ENCODE measurements at regions not wholly inside any gene's neighbourhood (a gene's known extent, or its start where the extent isn't known, plus 50 kb on each side); places are given as distances from the start of the nearest gene placed in this dataset.
A peak's percentile ranks its signal among the peaks of the same experiment; 100 is the strongest.

DNA sequence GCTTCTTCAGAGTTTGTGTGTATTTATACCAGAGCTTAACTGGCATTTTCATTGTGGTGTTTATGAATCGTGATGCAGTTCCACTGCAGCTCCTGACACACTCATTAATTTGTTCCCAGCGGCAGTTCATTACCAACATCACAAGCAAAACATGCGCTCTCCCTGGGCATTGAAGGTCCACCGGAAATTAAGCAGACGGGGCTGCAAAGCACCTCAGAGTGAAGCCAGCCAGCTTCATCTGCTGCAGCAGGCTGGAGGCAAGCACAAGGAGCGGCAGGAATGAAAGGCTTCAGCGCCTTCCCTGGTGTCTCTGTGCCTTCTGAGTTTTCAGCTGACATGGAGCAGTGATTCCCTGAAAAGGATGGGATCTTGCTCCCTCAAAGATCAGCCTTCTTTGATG, 246.0 kb upstream of the SPTLC3 start:
- no peak overlapping the region for H3K4me3 ChIP-seq
- peaks cover 0 to 2% of the 10 kb centered on the region in 2 donors for H3K9me3 ChIP-seq
- intact Hi-C loops (cut with DNase I), result no loop called here
- DNase-seq, result no peak
- TF ChIP-seq, protein P1, sequence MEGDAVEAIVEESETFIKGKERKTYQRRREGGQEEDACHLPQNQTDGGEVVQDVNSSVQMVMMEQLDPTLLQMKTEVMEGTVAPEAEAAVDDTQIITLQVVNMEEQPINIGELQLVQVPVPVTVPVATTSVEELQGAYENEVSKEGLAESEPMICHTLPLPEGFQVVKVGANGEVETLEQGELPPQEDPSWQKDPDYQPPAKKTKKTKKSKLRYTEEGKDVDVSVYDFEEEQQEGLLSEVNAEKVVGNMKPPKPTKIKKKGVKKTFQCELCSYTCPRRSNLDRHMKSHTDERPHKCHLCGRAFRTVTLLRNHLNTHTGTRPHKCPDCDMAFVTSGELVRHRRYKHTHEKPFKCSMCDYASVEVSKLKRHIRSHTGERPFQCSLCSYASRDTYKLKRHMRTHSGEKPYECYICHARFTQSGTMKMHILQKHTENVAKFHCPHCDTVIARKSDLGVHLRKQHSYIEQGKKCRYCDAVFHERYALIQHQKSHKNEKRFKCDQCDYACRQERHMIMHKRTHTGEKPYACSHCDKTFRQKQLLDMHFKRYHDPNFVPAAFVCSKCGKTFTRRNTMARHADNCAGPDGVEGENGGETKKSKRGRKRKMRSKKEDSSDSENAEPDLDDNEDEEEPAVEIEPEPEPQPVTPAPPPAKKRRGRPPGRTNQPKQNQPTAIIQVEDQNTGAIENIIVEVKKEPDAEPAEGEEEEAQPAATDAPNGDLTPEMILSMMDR (IDR thresholded peaks at IDR 0.05), result no peak
- no peaks in the 10 kb centered on the region for H3K27me3 ChIP-seq
- H3K36me3 ChIP-seq, result no peaks in the 10 kb centered on the region
- no peaks in the 10 kb centered on the region for H3K4me1 ChIP-seq
- no peak overlapping the region for H3K27ac ChIP-seq
- no peak for ATAC-seq

DNA sequence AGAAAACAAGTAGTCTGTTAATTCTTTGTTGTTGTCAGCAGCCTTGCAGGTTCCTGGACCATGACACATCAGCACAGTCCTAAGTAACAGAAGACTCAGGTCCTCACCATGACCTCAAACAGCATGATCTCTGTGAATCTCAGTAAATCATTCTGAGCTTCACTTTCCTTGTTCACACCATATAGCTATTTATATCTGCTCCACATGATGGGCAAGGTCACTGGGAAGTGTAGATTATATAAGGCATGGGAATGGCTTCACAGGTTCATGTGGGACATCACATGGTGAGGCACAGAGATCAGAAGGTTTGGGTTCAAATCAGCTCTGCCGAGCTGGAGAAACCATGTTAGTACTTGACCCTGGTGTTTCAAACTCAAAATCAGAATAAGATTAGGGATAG, 245.4 kb upstream of the SPTLC3 start:
- Histone ChIP-seq H3K9me3 (peaks cover 0 to 4% of the 10 kb centered on the region in 2 donors), H3K4me3 (no peak overlapping the region), H3K27me3 (no peaks in the 10 kb centered on the region), H3K36me3 (no peaks in the 10 kb centered on the region), H3K27ac (no peak overlapping the region), H3K4me1 (no peaks in the 10 kb centered on the region)
- intact Hi-C loops (cut with DNase I), result no loop called here
- TF ChIP-seq, protein P1 (IDR thresholded peaks at IDR 0.05), result no peak
- no peak for ATAC-seq
- no peak for DNase-seq

DNA sequence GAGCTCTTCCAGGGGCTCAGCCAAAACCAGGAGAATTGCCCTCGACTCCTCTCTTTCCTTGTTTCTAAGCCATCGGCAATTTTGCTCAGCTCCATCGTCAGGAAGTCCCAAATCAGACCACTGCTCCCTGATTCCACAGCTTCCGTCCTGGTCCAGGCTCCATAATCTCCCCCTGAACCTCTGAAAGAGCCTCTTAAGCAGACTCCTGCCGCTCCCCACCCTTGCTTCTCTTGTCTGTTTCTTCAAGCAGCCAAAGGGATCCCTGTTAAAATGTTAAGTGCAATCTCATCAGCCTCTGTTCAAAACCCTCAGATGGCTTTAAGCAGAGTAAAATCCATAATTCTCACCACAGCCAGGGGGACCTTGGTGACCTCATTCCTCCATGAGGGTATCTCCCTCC, 244.7 kb upstream of the SPTLC3 start:
- ATAC-seq, result no peak
- Histone ChIP-seq H3K27ac (no peak overlapping the region), H3K4me1 (no peaks in the 10 kb centered on the region), H3K4me3 (no peak overlapping the region), H3K9me3 (peaks cover 0 to 4% of the 10 kb centered on the region in 2 donors), H3K27me3 (no peaks in the 10 kb centered on the region), H3K36me3 (no peaks in the 10 kb centered on the region)
- TF ChIP-seq, protein P1 (IDR thresholded peaks at IDR 0.05), result no peak
- intact Hi-C loops (cut with DNase I), result no loop called here
- DNase-seq, result no peak

DNA sequence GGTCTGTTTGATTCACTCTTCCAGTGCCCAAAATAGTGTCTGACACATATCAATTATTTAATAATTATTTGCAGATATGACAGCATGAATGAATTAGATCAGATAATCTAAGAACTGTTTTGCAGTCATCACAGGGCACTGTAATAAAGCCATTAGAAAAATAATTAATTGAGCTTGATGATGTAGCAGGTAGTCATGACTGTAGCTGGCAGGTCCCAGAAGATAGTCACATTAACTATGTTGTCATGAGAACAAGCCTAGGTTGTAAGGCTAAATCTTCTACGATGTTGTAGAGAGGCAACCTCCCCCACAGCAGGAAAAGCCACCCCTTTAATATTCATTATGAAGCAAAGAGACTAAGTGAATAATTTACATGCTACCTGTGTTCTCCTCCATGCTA, 243.9 kb upstream of the SPTLC3 start:
- Histone ChIP-seq H3K4me1 (no peaks in the 10 kb centered on the region), H3K27me3 (no peaks in the 10 kb centered on the region), H3K4me3 (no peak overlapping the region), H3K27ac (no peak overlapping the region), H3K9me3 (peaks cover 0 to 4% of the 10 kb centered on the region in 2 donors), H3K36me3 (no peaks in the 10 kb centered on the region)
- intact Hi-C loops (cut with DNase I), result no loop called here
- TF ChIP-seq, protein P1 (IDR thresholded peaks at IDR 0.05), result no peak
- ATAC-seq, result no peak
- no peak for DNase-seq

DNA sequence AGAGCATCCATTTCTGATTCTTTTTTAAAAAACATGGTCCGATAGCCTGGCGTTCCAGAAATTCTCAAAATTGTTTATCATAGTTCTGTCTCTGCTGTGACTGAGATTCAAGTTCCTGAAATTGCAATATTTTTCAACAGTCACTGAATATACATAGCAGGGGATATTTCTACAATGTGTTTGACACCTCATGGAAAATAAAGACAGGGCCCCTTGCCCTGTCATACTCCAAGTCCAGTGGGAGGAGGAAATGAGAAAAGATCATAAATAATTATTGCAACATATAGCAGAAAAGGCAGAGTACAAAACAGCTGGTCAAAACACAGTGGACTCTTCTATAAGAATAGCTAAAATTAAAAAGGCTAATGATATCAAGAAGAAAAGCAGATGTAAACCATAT, 234.8 kb upstream of the SPTLC3 start:
- no peak overlapping the region for H3K4me3 ChIP-seq
- ATAC-seq, result no peak
- H3K9me3 ChIP-seq, result no peaks in the 10 kb centered on the region
- H3K4me1 ChIP-seq, result no peaks in the 10 kb centered on the region
- peak in 1 of 4 donors; percentile 8 for DNase-seq
- no peaks in the 10 kb centered on the region for H3K36me3 ChIP-seq
- H3K27ac ChIP-seq, result no peak overlapping the region
- intact Hi-C loops (cut with DNase I), result no loop called here
- TF ChIP-seq, protein P1 (IDR thresholded peaks at IDR 0.05), result no peak
- no peaks in the 10 kb centered on the region for H3K27me3 ChIP-seq

Data from left lung (tissue), 4 donors.